Activated CD4-positive, alpha-beta T cell treated with anti-CD3 and anti-CD28 coated beads, Interleukin-2, Interleukin-6, amounts not matched to agents 100 ng/mL and 50 ng/mL, durations not matched to agents 16 hours and 8 hours (primary cell): ENCODE measurements at regions not wholly inside any gene's neighbourhood (a gene's known extent, or its start where the extent isn't known, plus 50 kb on each side); places are given as distances from the start of the nearest gene placed in this dataset.
"Not testable (repeated sequence)": the region's sequence is repeated elsewhere in the genome, so short reads cannot be mapped to it uniquely, and the experiment has no call there.

Source experiments
- DNase-seq: peaks from one replicate; pipeline ENCODE4 v3.0.0-alpha.2; 2020

DNA sequence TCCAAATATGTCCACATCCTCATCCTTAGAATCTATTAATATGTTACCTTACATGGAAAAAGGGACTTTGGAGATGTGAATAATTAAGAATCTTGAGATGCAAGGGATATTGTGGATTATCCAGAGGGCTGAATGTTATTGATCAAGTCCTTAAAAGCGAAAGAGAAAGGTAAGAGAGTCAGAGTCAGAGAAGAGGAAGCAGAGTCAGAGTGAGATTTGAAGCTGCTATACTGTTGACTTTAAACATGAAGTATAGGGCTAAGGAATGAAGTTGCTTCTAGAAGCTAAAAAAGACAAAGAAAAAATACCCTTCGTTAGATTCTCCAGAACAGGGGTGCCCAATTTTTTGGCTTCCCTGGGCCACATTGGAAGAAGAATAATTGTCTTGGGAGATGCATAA lies 627.2 kb upstream of the SLITRK6 start:
- DNase-seq = no peak

DNA sequence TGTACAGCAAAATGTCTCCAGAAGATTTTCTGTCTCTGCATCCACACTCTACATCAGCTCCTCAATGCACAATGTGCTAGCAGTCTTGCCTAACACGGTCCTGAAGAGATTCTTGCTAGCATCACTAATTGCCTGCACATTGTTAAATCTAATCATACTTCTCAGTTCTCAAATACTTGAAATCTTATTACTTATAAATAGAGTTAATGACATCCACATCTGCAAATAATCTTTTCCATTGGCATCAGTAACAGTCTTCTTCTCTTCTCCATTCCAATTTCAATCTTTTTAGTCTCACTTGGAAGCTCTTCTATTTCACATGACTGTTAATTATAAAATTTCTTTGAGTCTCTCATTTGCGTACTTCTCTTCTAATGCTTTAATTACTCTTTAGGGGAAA lies 630.5 kb upstream of the SLITRK6 start:
- DNase-seq = no peak

DNA sequence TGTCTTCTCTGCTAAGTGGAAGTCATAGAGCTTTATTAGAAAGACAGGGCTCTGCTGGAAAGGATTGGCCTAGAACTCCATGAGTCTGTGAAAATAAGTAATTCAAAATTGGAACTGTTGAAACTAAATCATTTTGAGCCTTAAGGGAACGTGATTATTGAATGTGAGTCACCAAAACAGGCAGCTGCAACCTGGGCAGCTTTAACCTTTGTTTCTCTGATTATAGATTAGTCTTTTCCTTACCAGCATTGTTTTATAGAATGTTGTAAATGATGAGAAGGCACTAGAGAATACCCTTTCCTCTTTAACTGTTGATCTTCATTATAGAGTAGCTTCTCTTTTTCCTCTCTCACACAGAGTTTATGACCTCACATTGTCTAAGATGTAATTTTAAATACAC lies 638.8 kb upstream of the SLITRK6 start:
- DNase-seq = no peak

DNA sequence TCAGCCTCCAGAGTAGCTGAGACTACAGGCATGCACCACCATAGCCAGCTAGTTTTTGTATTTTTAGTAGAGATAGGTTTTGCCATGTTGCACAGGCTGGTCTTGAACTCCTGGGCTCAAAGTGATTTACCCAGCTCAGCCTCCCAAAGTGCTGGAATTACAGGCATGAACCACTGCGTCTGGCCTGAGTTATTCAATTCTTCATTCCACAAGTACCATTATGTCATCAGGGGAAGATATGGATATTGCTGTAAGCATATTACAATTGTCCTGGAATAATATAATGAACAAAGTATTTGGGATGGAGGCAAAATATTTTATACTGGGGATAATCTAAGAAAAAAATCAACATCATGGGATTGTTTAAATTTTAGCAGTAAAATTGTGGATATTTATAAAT lies 646.0 kb upstream of the SLITRK6 start:
- no peak for DNase-seq

DNA sequence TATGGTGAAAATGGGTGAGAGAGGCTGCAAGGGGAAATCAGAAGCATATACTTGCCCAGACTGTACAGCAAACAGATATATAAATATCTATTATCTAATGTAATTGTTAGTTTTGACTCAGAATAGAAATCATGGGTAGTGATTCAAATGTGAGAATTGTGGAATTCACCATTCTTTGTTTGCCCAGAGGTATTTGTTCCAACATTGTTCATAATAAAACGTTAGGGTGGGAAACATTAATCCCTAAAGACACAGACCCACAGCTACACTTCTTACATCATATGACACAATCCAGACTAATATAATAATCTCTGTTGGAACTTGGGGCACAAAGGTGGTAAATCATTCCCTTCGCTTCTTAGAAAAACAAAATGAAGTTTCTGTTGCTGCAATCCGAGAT lies 646.5 kb upstream of the SLITRK6 start:
- no peak for DNase-seq

DNA sequence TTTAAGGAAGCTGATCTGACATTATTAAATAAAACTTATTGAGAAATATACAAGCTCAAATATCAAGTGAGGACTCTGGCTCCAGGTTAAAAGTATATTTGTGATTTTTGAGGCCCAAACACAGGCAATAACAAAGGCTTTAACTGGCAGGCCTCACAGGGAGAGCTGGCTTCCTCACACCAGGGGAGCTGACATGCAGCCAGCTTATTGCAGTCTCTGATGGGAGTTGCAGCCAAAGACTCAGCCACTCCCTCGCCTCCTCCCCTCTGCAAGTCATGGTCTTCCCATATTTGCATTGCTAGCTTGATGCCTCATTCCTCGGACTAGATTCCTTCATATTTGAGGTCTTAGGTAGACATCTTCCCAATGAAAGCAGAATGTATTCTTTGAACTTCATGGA lies 647.1 kb upstream of the SLITRK6 start:
- DNase-seq = no peak

DNA sequence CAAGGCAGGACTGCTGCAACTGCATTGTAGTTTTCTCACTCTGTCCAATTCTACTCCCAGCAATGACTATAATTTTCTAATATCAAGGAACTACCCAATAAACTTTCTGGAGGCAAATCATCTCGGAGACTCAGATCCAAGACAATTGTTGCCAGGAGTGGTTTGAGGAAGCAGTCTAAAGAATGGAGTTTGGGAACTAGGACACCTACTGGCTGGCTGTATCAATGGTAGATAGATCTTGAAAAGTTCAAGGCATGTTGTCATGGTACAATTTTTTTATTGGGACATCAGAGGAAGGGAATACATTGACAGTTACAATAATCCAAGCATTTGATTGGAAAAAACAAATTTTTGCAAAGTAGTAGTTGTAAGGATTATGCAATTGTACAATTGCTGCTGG lies 648.3 kb upstream of the SLITRK6 start:
- no peak for DNase-seq

DNA sequence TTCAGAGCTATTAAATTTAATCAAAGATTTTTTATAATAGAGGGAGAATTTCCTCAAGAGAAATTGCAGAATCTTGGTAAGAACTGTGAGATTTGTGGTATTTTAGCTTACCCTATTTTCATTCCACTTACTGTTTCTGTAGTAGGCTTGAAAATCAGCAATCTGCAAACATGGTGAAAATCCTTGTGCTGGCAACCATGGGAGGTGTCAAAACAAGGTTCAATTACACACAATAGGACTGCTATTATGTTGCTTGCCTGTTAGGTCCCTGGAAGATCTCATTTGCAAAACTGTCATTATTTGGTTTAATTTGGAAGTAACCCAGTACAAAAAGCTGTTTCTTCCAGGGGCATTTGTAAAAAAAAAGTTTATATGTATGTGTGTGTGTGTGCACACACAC lies 662.8 kb upstream of the SLITRK6 start:
- DNase-seq = no peak

DNA sequence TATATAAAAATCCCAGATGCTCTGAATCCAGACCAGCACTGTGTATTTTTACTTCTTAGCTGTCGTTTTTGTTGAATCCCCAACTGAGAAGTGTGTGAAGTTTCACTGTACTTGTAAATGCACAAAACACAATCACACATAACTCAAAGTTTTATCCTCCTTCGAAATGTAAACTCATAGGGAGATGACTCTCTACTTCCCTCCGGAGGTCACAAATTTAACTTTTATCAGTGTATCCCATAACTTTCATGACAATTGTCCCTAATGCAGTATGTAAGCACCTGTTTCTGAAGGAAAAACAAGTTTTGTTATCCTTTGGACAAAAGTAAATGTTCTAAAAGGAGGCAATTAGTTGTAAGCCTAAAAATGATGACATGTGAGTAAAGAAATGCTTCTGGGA lies 665.0 kb upstream of the SLITRK6 start:
- no peak for DNase-seq

DNA sequence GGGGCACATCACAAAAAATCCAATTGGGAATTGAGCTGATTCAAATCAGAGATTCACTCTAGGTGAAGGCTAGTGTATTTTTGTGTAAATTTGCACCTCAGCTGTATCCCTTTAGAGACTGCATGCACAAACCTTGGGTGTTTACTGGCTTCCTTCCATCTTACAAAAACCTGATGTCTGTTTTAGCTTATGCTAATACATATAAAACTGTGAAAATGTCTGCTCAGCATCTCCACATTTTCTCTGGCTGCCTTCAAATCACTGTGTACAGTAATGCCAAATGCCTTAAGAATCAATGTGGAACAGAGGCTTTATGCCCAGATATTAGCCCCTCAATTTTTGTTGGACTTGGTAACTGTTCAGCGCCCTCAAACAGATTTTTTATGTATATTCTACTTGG lies 675.8 kb upstream of the SLITRK6 start:
- no peak for DNase-seq

DNA sequence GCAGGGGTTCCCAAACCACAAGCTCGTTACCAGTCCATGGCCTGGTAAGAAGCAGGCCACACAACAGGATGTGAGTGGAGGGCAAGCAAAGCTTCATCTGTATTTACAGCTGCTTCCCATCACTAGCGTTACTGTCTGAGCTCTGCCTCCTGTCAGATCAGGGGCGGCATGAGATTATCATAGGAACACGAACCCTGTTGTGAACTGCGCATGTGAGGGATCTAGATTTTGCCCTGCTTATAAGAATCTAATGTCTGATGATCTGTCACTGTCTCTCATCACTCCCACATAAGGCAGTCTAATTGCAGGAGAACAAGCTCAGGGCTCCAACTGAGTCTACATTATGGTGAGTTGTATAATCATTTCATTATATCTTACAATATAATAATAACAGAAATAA lies 677.4 kb upstream of the SLITRK6 start:
- no peak for DNase-seq

DNA sequence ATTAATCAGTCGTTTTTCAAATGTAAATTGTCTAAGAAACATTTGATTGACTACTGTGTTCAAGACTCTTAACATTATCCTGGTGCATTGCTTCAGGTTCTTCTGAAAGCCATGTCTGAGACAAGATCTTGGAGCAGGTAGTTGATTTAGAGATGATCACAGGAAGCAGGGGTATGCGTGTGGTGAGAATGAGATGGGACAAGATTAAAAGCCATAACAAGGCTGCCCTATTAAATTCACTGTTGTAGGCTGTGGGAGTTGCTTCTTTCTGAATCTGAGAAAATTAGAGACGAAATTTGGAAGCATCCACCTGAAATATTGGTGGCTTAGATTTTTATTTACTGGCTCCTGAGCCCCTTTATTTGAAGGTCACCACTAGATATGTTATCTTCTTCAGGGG lies 687.4 kb upstream of the SLITRK6 start:
- DNase-seq = no peak

DNA sequence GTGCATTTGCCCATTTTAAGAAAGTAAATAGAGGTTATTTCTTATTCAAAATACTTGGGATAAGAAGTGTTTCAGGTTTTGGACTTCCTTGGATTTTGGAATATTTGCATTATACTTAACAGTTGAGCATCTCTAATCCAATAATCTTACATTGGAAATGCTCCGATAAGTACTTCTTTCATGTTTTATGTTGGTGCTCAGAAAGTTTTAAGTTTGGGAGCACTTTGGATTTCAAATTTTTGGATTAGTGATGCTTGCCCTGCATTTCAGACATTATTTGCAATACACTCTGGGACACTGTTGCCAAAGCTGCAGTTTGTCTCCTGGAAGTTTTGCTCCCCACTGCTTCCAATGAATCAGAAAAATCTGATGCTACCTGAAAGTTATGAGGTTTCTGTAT lies 691.9 kb upstream of the SLITRK6 start:
- DNase-seq = no peak

DNA sequence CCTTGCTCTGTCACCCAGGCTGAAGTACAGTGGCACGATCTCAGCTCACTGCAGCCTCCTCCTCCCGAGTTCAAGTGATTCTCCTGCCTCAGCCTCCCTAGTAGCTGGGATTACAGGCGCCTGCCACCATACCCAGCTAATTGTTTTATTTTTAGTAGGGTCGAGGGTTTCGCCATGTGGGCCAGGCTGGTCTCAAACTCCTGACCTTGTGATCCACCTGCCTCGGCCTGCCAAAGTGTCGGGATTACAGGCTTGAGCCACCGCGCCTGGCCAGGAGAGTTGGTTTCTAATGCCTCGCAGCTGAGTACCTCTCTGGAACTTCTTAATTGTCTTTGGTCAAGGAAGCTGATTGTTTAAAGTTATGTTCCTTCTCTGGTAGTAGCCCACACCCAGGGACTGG lies 702.7 kb upstream of the SLITRK6 start:
- not testable (repeated sequence) for DNase-seq

DNA sequence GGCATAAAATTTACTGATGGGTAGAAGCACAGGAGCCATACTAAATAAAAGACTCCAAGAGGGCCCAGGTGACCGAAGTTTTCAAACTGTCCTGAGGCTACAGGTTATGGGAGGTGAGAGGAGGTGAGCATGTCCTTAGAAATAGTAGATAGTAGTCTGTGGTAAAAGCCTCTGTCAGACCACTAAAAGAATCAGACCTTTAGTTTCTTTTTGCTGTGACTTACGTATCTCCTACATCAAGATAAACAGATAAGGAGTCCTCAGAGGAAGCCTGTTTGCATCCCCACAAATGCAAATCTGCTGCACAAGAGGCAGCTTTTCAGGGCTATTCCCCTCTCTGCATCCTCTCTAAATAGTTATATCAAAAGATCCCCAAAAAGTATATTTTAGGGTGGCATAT lies 711.6 kb upstream of the SLITRK6 start:
- DNase-seq = no peak

DNA sequence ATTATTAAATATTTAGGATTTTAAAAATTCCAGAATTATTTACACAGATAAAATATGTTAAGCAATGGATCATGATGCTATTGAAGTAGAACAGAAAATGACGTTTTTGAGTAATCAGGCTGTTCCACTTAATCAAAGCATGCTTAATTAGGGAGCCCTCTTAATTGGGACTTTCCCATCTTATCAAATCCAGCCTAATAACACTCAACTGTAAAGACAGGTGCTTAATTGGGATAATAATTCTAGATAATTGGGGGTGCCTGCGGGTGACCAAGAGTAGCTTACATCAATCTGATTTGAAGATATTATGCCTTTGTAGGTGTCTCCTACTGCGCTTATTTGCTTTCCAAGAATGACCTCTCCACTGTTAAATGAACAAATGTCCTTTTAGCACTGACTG lies 742.2 kb upstream of the SLITRK6 start:
- DNase-seq = no peak

DNA sequence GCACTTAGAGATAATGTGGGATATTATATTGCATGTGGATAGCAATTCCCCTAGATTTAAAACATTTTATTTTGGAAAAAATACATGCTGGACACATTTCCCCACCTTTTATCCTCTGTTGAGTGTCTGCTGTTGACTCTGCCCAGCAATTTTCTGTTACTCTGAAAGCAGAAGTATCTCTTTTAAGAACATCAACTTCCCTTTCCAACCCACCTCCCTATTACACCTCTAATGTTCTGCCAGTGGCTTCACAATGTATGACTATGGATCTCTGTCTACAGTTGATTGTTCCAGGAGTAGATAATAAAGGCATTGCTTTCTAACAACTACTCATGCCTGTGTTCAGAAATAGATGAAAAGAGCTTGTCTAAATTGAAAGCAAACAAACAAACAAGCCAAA lies 754.8 kb upstream of the SLITRK6 start:
- no peak for DNase-seq

DNA sequence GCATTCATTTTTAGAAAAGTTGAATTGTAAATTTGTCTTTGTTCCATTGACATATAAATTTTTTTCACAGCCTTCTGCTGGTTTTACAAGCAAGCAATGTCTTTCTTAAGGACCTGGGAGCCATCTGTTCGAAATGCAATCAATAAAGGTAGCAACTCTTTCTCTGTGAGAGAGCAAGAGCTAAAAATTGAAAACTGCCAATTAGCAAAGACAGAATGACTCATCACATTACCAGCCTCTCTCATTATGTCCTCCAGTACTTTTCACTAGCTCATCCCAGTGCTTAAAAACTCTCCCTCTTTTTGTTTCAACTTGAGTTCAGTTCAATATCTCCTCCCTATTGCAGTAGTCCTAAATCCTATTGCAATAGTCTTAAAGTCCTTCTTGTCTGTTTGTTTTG lies 760.7 kb upstream of the SLITRK6 start:
- DNase-seq = no peak

DNA sequence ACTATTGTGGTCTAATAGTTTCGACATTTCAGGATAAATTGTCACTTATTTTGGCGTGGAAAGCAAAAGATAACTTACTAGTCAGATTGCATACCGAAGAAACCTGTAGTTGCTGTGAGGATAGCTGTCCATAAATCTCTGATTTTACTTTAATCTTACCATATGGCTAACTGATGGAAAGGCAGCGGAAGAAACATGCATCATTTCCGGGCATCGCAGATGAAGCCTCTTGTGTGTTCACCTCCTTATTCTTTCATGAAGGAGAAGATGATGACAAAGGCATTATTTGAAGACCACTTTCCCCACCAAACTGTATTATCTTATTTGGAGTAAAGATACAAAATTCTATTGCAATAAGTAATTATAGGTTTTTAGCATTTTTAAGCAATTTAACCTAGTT lies 763.6 kb upstream of the SLITRK6 start:
- DNase-seq = no peak

DNA sequence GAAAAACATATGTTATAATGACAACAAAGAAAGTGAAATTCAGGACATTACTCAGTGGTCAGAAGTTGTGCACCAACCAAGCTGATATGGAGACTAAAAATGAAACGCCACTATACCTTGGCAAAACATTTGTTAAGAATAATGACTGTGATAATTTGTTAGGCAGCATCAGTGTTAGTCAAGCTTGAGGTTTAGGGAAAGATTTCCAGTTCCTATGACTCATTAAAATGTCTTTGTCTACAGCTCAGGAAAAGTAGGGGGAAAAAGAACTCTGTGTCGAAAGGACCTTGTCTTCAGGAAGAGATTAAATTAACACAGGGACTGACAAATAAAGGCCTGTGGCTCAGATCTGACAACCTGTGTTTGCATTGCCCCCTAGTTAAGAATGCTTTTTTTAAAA lies 764.1 kb upstream of the SLITRK6 start:
- no peak for DNase-seq

DNA sequence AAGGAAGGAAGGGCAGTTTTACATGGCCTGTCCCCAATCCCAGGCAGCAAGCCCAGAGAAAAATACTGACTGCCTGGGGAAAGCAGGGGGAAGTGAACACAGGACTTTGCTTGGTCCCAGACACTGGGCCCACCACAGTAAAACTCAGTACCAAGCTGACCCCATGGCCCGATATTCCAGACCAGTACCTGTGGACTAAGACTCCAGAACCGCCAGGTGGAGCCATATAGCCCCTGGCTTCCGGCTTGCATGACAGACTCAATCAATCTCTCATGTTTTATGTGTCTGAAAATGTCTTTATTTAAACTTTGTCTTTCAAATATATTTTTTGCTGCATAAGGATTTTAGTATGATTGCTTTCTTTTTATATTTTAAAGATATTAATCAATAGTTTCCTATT lies 767.9 kb upstream of the SLITRK6 start:
- no peak for DNase-seq

DNA sequence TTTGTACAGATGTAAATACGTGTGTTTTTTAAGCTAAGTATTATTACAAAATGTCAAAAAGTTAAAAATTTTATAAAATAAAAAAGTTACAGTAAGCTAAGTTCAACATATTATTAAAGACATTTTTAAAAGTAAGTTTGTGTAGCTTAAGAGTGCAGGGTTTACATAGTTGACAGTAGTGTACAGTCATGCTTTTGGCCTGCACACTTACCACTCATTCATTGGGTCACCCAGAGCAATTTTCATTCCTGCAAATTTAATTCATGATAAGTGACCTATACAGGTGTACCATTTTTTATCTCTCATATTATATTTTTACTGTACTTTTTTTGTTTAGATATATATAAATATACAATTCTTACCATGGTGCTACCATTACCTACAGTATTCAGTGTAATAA lies 769.9 kb upstream of the SLITRK6 start:
- no peak for DNase-seq

DNA sequence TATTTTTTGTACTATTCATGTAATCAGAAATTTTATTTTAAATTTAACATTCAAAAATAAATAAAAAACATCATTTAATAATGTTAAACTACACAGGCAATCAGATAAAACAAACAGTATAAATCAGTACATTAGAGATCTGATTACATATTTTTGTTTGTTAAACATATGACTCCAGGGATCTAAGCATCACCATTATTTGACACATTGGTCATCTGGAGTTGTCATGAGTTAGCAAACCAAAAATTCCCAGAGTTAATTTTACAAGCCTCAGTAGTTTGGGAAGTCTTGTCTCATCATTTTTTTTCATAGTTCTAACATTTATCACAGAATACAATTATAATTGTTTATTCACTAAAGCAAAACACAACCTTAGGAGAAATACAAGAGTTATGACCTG lies 770.8 kb upstream of the SLITRK6 start:
- DNase-seq = no peak

DNA sequence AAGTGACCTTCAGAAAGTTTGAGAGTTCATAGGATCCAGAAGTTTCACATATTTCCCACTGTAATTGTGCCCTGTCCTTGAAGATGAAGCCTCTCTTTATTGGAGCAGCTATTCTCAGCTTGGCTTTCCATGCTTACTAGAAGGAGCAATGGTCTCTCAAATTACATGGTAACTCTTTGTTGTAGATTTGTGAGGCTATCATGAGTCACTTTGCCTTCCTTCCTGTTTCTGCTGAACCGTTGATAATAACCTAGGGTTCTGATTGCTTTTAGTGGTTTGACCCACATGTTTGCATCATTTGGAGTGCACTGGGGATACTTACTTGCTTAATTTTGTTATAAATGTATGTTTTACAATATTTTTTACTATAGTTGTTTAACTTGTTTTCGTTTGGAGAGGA lies 772.9 kb upstream of the SLITRK6 start:
- DNase-seq = no peak

DNA sequence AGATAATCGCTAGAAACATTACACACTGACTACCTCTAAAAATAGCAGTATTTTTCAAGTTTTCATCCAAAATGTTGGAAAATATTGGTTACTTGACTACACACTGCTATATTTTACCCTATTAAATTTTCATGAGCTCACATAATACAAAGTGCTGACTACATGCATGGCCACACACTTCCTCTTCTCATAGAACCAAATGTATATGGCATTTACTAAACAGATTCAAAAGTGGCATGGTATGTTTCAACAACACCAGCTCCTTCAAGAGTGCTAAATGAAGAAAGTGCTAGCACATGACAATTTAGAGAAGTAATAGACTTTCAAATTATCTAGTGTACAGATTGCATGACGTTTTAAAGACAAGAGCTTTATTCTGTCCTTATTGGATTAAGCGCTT lies 780.4 kb upstream of the SLITRK6 start:
- DNase-seq = no peak

DNA sequence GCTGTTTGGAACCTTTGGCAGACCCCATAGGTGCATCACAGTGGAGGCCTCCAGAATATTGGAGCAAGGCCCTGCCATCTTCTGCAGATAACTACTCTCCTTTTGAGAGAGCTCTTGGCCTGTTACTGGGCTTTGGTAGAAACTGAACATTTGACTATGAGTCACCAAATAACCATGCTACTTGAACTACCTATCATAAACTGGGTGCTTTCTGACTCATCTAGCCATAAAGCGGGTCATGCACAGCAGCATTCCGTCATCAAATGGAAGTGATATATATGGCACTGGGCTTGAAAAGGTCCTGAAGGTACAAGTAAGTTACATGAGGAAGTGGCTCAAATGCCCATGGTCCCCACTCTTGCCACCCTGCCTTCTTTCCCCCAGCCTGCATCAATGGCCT lies 782.5 kb upstream of the SLITRK6 start:
- DNase-seq = no peak

DNA sequence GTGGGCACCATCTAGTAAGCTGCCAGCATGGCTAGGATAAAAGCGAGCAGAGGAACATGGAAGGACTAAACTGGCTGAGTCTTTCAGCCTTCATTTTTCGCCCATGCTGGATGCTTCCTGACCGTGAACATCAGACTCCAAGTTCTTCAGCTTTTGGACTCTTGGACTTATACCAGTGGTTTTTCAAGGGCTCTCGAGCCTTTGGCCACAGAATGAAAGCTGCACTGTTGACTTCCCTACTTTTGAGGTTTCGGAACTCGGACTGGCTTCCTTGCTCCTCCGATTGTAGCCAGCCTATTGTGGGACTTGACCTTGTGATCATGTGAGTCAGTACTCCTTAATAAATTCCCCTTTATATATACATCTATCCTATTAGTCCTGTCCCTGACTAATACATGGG lies 785.1 kb upstream of the SLITRK6 start:
- no peak for DNase-seq
